HG02623 (cell line): ENCODE measurements at regions not wholly inside any gene's neighbourhood (a gene's known extent, or its start where the extent isn't known, plus 50 kb on each side); places are given as distances from the start of the nearest gene placed in this dataset.
"Not testable (repeated sequence)": the region's sequence is repeated elsewhere in the genome, so short reads cannot be mapped to it uniquely, and the experiment has no call there.

Source experiments
- ATAC-seq: cut with Tn5 transposase; IDR thresholded peaks from one replicate; pipeline ENCODE4 v1.9.1; 2021; ENCODE audit warnings: moderate library complexity; ENCODE audit not compliant: unreplicated experiment

GRCh38 chr7:79664884-79665676, 211.6 kb upstream of the MAGI2 start:
- ATAC-seq: no peak

GRCh38 chr7:79658304-79658703, 204.8 kb upstream of the MAGI2 start:
- ATAC-seq: no peak

- no peak for ATAC-seq
Observed at GRCh38 chr7:79653136-79653631, 199.7 kb upstream of the MAGI2 start.

- ATAC-seq: no peak
Observed at GRCh38 chr7:79652619-79653018, 199.2 kb upstream of the MAGI2 start.

GRCh38 chr7:79647711-79648110, 194.2 kb upstream of the MAGI2 start:
- ATAC-seq: no peak

- no peak for ATAC-seq
Observed at GRCh38 chr7:79646278-79646677, 192.8 kb upstream of the MAGI2 start.

GRCh38 chr7:79636849-79637248, 183.4 kb upstream of the MAGI2 start:
- no peak for ATAC-seq

GRCh38 chr7:79625921-79626320, 172.5 kb upstream of the MAGI2 start:
- ATAC-seq: not testable (repeated sequence)

GRCh38 chr7:79624336-79624735, 170.9 kb upstream of the MAGI2 start:
- ATAC-seq: no peak

- no peak for ATAC-seq
Observed at GRCh38 chr7:79622781-79623180, 169.3 kb upstream of the MAGI2 start.

GRCh38 chr7:79620291-79620690, 166.8 kb upstream of the MAGI2 start:
- no peak for ATAC-seq

GRCh38 chr7:79619216-79619615, 165.7 kb upstream of the MAGI2 start:
- ATAC-seq: no peak

GRCh38 chr7:79615871-79616640, 162.6 kb upstream of the MAGI2 start:
- ATAC-seq: no peak

- ATAC-seq: no peak
Observed at GRCh38 chr7:79615466-79615865, 162.0 kb upstream of the MAGI2 start.

- no peak for ATAC-seq
Observed at GRCh38 chr7:79612903-79613302, 159.4 kb upstream of the MAGI2 start.

GRCh38 chr7:79612022-79612421, 158.6 kb upstream of the MAGI2 start:
- ATAC-seq: no peak

GRCh38 chr7:79610748-79611304, 157.4 kb upstream of the MAGI2 start:
- no peak for ATAC-seq

GRCh38 chr7:79610313-79610712, 156.8 kb upstream of the MAGI2 start:
- no peak for ATAC-seq

GRCh38 chr7:79608005-79608404, 154.5 kb upstream of the MAGI2 start:
- no peak for ATAC-seq

GRCh38 chr7:79604841-79605240, 151.4 kb upstream of the MAGI2 start:
- ATAC-seq: no peak

- ATAC-seq: no peak
Observed at GRCh38 chr7:79598351-79598750, 144.9 kb upstream of the MAGI2 start.

GRCh38 chr7:79594671-79595070, 141.2 kb upstream of the MAGI2 start:
- ATAC-seq: not testable (repeated sequence)
